B cell (primary cell): ENCODE measurements at regions not wholly inside any gene's neighbourhood (a gene's known extent, or its start where the extent isn't known, plus 50 kb on each side); places are given as distances from the start of the nearest gene placed in this dataset.

Experiments used
- CTCF ChIP-seq: fragments of 200-600 bp; IDR thresholded peaks from one replicate; pipeline ENCODE4 v1.8.0; 2022; ENCODE audit warnings: antibody characterized with exemption, mild to moderate bottlenecking
- EZH2 ChIP-seq: IDR thresholded peaks from 2 replicates; pipeline ENCODE4 v1.6.1; 2012; ENCODE audit warnings: borderline replicate concordance, low read depth, mild to moderate bottlenecking, moderate library complexity, low read length; ENCODE audit not compliant: insufficient read depth, poor library complexity, severe bottlenecking

DNA sequence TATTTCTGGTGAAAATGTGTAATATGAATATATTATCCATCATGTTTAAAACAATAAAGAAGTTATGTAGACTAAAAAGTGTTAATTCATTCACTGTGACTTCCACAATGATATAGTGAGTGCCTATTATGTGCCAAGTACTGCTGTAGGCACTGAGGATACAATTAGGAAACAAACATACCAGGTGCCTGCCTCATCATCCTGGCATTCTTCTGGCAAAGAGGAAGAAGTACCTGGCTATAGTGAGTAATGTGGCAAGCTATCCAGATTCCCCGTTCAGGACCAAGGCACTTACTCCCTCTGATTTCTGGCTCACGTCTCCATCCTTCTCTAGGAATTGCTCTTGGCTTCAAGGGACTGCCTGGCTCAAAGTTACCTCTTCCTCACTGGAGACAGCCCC is 77.5 kb upstream of the CLMP start:
- no peak for TF ChIP-seq CTCF
- no peak for TF ChIP-seq EZH2
